ENCODE measurements at regions not wholly inside any gene's neighbourhood (a gene's known extent, or its start where the extent isn't known, plus 50 kb on each side); places are given as distances from the start of the nearest gene placed in this dataset.
"Not testable (repeated sequence)": the region's sequence is repeated elsewhere in the genome, so short reads cannot be mapped to it uniquely, and the experiment has no call there.

GRCh38 chr4:38466401-38466800, 197.6 kb upstream of the KLF3 start:
- no peak for TF ChIP-seq CTCF (conservative IDR thresholded peaks at IDR 0.05; ENCODE audit: low read depth, low read length)
- H3K4me3 ChIP-seq (ENCODE audit: low read depth, low read length) = no peak overlapping the region
- no peak for DNase-seq (ENCODE audit: low read depth)

DNA sequence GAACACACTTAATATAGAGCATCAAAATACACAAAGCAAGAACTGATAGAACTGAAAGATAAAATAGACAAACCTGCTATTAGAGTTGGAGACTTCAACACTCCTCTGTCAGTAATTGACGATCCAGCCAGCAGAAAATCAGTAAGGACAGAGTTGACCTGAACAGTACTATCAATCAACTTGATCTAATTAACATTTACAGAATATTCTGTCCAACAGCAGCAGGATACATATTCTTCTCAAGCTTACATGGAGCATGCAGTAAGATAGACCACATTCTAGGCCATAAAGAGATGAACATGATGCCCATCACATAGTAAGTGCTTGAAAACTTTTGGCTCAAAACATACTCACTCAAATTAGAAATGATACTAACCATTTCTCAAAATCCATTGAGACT, 196.7 kb upstream of the KLF3 start:
- TF ChIP-seq CTCF (conservative IDR thresholded peaks at IDR 0.05; ENCODE audit: low read depth, low read length) = no peak
- DNase-seq (ENCODE audit: low read depth) = no peak
- H3K4me3 ChIP-seq (ENCODE audit: low read depth, low read length) = no peak overlapping the region

- no peak for DNase-seq (ENCODE audit: low read depth)
- TF ChIP-seq CTCF (conservative IDR thresholded peaks at IDR 0.05; ENCODE audit: low read depth, low read length) = no peak
These were observed 195.6 kb upstream of the KLF3 start for GRCh38 chr4:38468339-38468866.

GRCh38 chr4:38469410-38469809, 194.6 kb upstream of the KLF3 start:
- no peak for TF ChIP-seq CTCF (conservative IDR thresholded peaks at IDR 0.05; ENCODE audit: low read depth, low read length)
- no peak overlapping the region for H3K4me3 ChIP-seq (ENCODE audit: low read depth, low read length)
- no peak for DNase-seq (ENCODE audit: low read depth)

More at GRCh38 chr4:38468339-38468866, 195.6 kb upstream of the KLF3 start:
- no peak overlapping the region for H3K4me3 ChIP-seq (ENCODE audit: low read depth, low read length)

DNA sequence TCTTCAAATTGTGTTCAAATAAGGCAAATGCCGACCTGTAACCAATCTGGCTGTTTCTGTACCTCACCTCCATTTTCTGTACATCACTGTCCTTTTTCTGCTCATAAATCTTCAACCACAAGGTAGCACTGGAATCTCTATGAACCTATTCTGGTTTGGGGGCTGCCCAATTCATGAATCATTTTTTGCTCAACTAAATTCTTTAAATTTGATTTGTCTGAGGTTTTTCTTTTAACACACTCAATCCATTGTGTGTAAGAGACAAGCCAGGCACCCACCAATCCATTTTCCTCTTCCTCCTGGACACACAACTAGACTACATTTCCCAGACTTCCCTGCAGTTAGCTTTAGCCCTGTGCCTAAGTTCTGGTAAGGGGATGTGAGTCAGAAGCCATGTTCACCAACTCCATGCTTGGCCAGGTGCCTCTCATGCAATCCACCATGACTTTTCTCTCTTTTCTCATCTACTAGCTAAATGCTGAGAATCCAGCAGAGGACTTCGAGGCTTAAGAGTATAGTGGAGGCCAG, 193.2 kb upstream of the KLF3 start:
- TF ChIP-seq CTCF (conservative IDR thresholded peaks at IDR 0.05; ENCODE audit: low read depth, low read length) = no peak
- no peak for DNase-seq (ENCODE audit: low read depth)
- no peak overlapping the region for H3K4me3 ChIP-seq (ENCODE audit: low read depth, low read length)

GRCh38 chr4:38482696-38483095, 181.3 kb upstream of the KLF3 start:
- TF ChIP-seq CTCF (conservative IDR thresholded peaks at IDR 0.05; ENCODE audit: low read depth, low read length) = no peak
- DNase-seq (ENCODE audit: low read depth) = no peak

DNA sequence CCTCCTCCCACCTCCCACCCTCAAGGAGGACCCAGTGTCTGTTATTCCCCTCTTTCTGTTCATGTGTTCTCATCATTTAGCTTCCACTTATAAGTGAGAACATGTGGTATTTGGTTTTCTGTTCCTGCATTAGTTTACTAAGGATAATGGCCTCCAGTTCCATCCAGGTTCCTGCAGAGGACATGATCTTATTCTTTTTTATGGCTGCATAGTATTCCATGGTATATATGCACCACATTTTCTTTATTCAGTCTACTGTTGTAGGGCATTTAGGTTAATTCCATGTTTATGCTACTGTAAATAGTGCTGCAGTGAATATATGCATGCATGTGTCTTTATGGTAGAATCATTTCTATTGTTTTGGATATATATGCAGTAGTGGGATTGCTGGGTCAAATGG, 180.4 kb upstream of the KLF3 start:
- DNase-seq (ENCODE audit: low read depth); H3K4me3 ChIP-seq (ENCODE audit: low read depth, low read length): not testable (repeated sequence)

More at GRCh38 chr4:38482696-38483095, 181.3 kb upstream of the KLF3 start:
- H3K4me3 ChIP-seq (ENCODE audit: low read depth, low read length) = no peak overlapping the region
